ENCODE measurements at regions not wholly inside any gene's neighbourhood (a gene's known extent, or its start where the extent isn't known, plus 50 kb on each side); places are given as distances from the start of the nearest gene placed in this dataset.

DNA sequence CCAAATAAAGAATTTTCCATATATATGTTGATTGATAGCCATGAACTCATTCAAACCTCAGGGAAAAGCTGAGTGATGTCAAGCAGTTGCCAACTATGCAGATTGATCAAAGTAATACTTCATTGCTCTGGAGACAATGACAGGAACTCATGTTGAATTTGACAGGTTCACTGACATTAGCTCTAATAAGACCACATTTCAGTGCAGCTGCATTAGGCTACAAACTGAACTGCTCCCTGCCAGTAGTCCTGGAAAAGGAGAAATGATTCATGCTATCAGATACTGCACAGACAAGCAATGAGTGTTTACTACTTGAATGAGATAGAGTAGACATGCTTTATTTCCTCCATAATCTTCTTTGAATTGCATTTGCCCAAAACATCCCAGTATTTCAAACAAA, 948.4 kb downstream of the MRPL39 start:
- no peaks in the 10 kb centered on the region for H3K4me1 ChIP-seq
- no peaks in the 10 kb centered on the region for H3K27me3 ChIP-seq
- H3K4me3 ChIP-seq: no peak overlapping the region
- no peaks in the 10 kb centered on the region for H3K9me3 ChIP-seq
- DNase-seq (no peak), ATAC-seq (ENCODE audit: low FRiP score in 2 of 2) (no peak)
- no peak overlapping the region for H3K27ac ChIP-seq
- no peak for TF ChIP-seq EP300 (IDR thresholded peaks at IDR 0.05)
- H3K36me3 ChIP-seq: no peaks in the 10 kb centered on the region

DNA sequence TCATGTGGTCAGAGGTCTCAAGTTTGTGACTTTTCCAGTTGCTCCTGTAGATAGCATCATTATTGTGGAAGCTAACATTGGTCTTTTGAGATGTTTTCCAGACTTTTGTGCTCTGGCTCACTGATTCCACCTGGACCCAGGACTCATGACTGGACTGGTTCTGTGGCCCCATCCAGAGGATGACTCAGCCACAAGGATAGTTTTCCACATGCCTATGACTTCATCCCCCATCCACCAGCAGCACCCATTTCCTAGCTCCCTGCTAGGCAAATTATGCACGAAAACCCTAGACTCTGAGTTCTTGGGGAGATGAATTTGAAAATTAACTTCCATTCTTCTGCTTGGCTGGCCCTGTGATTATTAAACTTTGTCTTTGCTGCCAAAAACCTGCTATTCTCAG, 949.3 kb downstream of the MRPL39 start:
- Histone ChIP-seq H3K36me3 (no peaks in the 10 kb centered on the region), H3K4me1 (no peaks in the 10 kb centered on the region), H3K4me3 (no peak overlapping the region), H3K27ac (no peak overlapping the region), H3K27me3 (no peaks in the 10 kb centered on the region), H3K9me3 (no peaks in the 10 kb centered on the region)
- ATAC-seq (ENCODE audit: low FRiP score in 2 of 2): no peak
- no peak for DNase-seq
- WGBS, 2 donors: 79 to 94% methylated on average over 1 of the region's 1 CpG
- TF ChIP-seq, protein P1, sequence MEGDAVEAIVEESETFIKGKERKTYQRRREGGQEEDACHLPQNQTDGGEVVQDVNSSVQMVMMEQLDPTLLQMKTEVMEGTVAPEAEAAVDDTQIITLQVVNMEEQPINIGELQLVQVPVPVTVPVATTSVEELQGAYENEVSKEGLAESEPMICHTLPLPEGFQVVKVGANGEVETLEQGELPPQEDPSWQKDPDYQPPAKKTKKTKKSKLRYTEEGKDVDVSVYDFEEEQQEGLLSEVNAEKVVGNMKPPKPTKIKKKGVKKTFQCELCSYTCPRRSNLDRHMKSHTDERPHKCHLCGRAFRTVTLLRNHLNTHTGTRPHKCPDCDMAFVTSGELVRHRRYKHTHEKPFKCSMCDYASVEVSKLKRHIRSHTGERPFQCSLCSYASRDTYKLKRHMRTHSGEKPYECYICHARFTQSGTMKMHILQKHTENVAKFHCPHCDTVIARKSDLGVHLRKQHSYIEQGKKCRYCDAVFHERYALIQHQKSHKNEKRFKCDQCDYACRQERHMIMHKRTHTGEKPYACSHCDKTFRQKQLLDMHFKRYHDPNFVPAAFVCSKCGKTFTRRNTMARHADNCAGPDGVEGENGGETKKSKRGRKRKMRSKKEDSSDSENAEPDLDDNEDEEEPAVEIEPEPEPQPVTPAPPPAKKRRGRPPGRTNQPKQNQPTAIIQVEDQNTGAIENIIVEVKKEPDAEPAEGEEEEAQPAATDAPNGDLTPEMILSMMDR (IDR thresholded peaks at IDR 0.05): no peak
- no peak for TF ChIP-seq POLR2A (IDR thresholded peaks at IDR 0.05)
- TF ChIP-seq POLR2AphosphoS5 (IDR thresholded peaks at IDR 0.05): no peak
- TF ChIP-seq EP300 (IDR thresholded peaks at IDR 0.05): no peak

DNA sequence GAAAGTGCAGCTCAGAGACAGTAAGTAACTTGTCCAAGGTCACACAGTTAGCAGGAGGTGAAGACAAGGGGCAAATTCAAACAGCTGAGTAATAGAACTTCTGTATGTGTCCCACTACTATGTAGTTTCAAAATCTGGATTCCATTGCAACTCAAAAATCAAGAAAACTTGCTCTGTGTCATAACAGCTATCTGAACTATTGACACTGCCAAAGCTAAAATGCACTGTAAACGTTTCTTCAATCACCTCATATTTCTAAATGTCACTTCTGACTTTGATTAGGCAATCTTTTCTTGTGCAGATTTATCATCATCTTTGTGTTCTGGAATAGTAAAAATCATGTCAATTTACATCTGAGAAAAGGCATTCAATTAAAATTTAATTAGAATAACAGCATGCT, 957.6 kb downstream of the MRPL39 start:
- Histone ChIP-seq H3K27me3 (no peaks in the 10 kb centered on the region), H3K36me3 (no peaks in the 10 kb centered on the region), H3K27ac (no peak overlapping the region), H3K4me1 (no peaks in the 10 kb centered on the region), H3K4me3 (no peak overlapping the region), H3K9me3 (no peaks in the 10 kb centered on the region)
- DNase-seq (no peak), ATAC-seq (ENCODE audit: low FRiP score in 2 of 2) (no peak)
- TF ChIP-seq, protein P1 (IDR thresholded peaks at IDR 0.05): no peak
- TF ChIP-seq POLR2A (IDR thresholded peaks at IDR 0.05) (no peak), EP300 (IDR thresholded peaks at IDR 0.05) (no peak), POLR2AphosphoS5 (IDR thresholded peaks at IDR 0.05) (no peak)
- 24 to 25% methylated on average over 1 of the region's 1 CpG for WGBS, 2 donors

DNA sequence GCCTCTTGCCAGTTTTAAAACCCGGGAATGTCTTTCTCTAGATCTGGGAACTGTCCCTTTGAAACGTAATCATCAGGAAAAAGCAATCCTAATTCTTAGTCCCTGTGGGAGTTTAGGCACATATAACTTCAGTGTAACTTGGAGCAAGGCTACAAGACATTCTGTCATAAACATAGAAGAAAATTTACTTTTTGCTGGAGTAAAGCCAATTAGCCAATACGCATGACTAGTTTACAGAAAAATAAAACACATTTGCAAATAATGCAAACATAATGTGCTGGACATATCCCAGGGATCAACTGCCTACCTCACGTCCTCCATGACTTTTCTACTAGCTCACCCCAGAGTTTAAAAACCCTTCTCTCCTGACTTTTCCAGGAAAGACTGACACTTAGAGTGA, 970.6 kb downstream of the MRPL39 start:
- DNase-seq: no peak
- 58 to 71% methylated on average over 4 of the region's 4 CpGs for WGBS, 2 donors
- no peaks in the 10 kb centered on the region for H3K36me3 ChIP-seq

DNA sequence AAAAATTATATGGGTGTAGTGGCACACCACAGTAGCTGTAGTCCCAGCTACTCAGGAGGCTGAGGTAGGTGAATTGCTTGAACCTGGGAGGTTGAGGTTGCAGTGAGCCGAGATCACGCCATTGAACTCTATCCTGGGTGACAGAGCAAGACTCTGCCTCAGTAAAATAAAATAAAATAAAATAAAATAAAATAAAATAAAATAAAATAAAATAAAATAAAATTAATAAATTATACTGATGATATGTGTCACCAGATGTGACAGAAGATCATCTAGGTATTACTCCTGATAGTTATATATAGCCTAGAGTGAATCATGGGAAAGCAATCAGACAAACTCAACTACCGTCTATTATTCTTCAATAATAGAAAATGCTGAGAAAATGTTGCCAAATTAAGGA, 972.5 kb downstream of the MRPL39 start:
- TF ChIP-seq EP300 (IDR thresholded peaks at IDR 0.05) (no peak), POLR2AphosphoS5 (IDR thresholded peaks at IDR 0.05) (no peak), POLR2A (IDR thresholded peaks at IDR 0.05) (no peak)
- TF ChIP-seq, protein P1 (IDR thresholded peaks at IDR 0.05): no peak
- DNase-seq: no peak
- Histone ChIP-seq H3K36me3 (no peaks in the 10 kb centered on the region), H3K4me1 (no peaks in the 10 kb centered on the region), H3K9me3 (no peaks in the 10 kb centered on the region), H3K27me3 (no peaks in the 10 kb centered on the region), H3K4me3 (no peak overlapping the region), H3K27ac (no peak overlapping the region)
- ATAC-seq (ENCODE audit: low FRiP score in 2 of 2): no peak
- 95 to 96% methylated on average over 3 of the region's 3 CpGs for WGBS, 2 donors

More for the DNA sequence above, 970.6 kb downstream of the MRPL39 start:
- no peaks in the 10 kb centered on the region for H3K9me3 ChIP-seq
- no peak overlapping the region for H3K4me3 ChIP-seq
- TF ChIP-seq POLR2A (IDR thresholded peaks at IDR 0.05) (no peak), EP300 (IDR thresholded peaks at IDR 0.05) (no peak), POLR2AphosphoS5 (IDR thresholded peaks at IDR 0.05) (no peak)
- TF ChIP-seq, protein P1 (IDR thresholded peaks at IDR 0.05): no peak
- H3K27ac ChIP-seq: no peak overlapping the region
- no peaks in the 10 kb centered on the region for H3K4me1 ChIP-seq
- ATAC-seq (ENCODE audit: low FRiP score in 2 of 2): no peak
- H3K27me3 ChIP-seq: no peaks in the 10 kb centered on the region
